ENCODE measurements at regions not wholly inside any gene's neighbourhood (a gene's known extent, or its start where the extent isn't known, plus 50 kb on each side); places are given as distances from the start of the nearest gene placed in this dataset.
"Not testable (repeated sequence)": the region's sequence is repeated elsewhere in the genome, so short reads cannot be mapped to it uniquely, and the experiment has no call there.

GRCh38 chr1:610538-610937 is 75.9 kb downstream of the OR4F16 start:
- DNase-seq (ENCODE audit: low read depth) = not testable (repeated sequence)

- DNase-seq (ENCODE audit: low read depth) = not testable (repeated sequence)
Measured at GRCh38 chr1:609161-609560, 77.3 kb downstream of the OR4F16 start.

- DNase-seq (ENCODE audit: low read depth) = not testable (repeated sequence)
Measured at GRCh38 chr1:605279-605678, 81.2 kb downstream of the OR4F16 start.

- not testable (repeated sequence) for DNase-seq (ENCODE audit: low read depth)
Measured at GRCh38 chr1:588211-588610, 98.2 kb downstream of the OR4F16 start.

GRCh38 chr1:585992-586391 is 100.5 kb downstream of the OR4F16 start:
- peak; percentile 38 for DNase-seq (ENCODE audit: low read depth)

All from stimulated activated CD8-positive, alpha-beta memory T cell treated with anti-CD3 and anti-CD28 coated beads, Interleukin-15, amount 100 ng/mL, for 24 hours (primary cell).